OCI-LY3 (cell line): ENCODE measurements at regions not wholly inside any gene's neighbourhood (a gene's known extent, or its start where the extent isn't known, plus 50 kb on each side); places are given as distances from the start of the nearest gene placed in this dataset.

Source experiments
- H2AFZ ChIP-seq: fragments of 200-600, 300-600 bp; shearing (Covaris generic); 2 replicates; pipeline ENCODE4 v1.6.0; 2014; ENCODE audit warnings: antibody characterized with exemption, low read depth, low read length
- H3K27ac ChIP-seq: fragments of 200-600, 300-600 bp; sonication (generic); 2 replicates; pipeline ENCODE4 v1.5.1; 2014; ENCODE audit warnings: mild to moderate bottlenecking, low read length, moderate library complexity, mixed read lengths
- H3K27me3 ChIP-seq: fragments of 200-600, 300-600 bp; sonication (generic); 2 replicates; pipeline ENCODE4 v1.6.1; 2014; ENCODE audit warnings: low read depth, low read length, mixed read lengths
- H3K36me3 ChIP-seq: fragments of 200-600, 300-600 bp; sonication (generic); replicated peaks from 2 replicates; pipeline ENCODE3; 2014; ENCODE audit warnings: low read depth, low read length, mixed read lengths
- H3K4me1 ChIP-seq: fragments of 300-600, 200-600 bp; sonication (generic); 2 replicates; pipeline ENCODE4 v1.6.1; 2014; ENCODE audit warnings: low read length, mixed read lengths
- H3K4me2 ChIP-seq: fragments of 200-600, 300-600 bp; sonication (generic); 2 replicates; pipeline ENCODE4 v1.6.1; 2014; ENCODE audit warnings: low read length, mixed read lengths
- H3K4me3 ChIP-seq: fragments of 300-600, 200-600 bp; sonication (generic); 2 replicates; pipeline ENCODE4 v1.5.1; 2014; ENCODE audit warnings: antibody characterized with exemption, mild to moderate bottlenecking, low read length, moderate library complexity
- H3K79me2 ChIP-seq: fragments of 300-600, 200-600 bp; shearing (Covaris generic); 2 replicates; pipeline ENCODE4 v1.6.1; 2014; ENCODE audit warnings: mild to moderate bottlenecking, low read length, mixed read lengths
- H3K9ac ChIP-seq: fragments of 300-600, 200-600 bp; shearing (Covaris generic); 2 replicates; pipeline ENCODE4 v1.6.0; 2014; ENCODE audit warnings: mild to moderate bottlenecking, low read length, moderate library complexity
- H3K9me3 ChIP-seq: fragments of 200-600, 300-600 bp; shearing (Covaris generic); 2 replicates; pipeline ENCODE4 v1.6.1; 2014; ENCODE audit warnings: low read length, mixed read lengths; ENCODE audit not compliant: insufficient read depth
- H4K20me1 ChIP-seq: fragments of 200-600, 300-600 bp; sonication (generic); 2 replicates; pipeline ENCODE4 v1.6.1; 2016; ENCODE audit warnings: low read length, mixed read lengths; ENCODE audit not compliant: insufficient read depth
- EZH2phosphoT487 ChIP-seq: fragments of 200-600 bp; shearing (Covaris generic); IDR thresholded peaks from 2 replicates; pipeline ENCODE4 v1.6.1; 2018; ENCODE audit warnings: antibody characterized with exemption, mixed run types, low read depth
- TF ChIP-seq, protein P1 (sequence below): fragments of 200-600, 300-600 bp; sonication (generic); IDR thresholded peaks from 2 replicates; pipeline ENCODE4 v1.5.1; 2014; ENCODE audit warnings: antibody characterized with exemption, low read length, low read depth

DNA sequence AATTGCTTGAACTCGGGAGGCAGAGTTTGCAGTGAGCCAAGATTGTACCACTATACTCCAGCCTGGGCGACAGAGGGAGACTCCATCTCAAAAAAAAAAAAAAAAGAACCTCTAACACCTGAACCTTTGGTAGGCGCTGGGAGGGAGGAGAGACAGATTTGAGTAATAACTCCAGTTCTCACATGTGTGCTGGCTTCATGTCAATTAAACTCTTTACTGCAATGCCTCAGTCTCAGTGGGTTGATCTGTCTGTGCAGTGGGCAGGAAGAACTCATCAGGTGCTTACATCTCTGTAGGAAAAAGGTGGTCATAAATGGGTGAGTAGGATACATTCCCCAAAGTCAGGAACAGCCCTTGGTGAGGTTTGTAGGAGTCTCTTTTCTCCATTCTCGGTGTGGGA lies 85.1 kb upstream of the ABCC4 start:
- Histone ChIP-seq H3K4me2 (no peak overlapping the region), H4K20me1 (no peaks in the 10 kb centered on the region), H3K27ac (no peak overlapping the region), H3K4me3 (no peak overlapping the region), H3K27me3 (peaks cover 33% of the 10 kb centered on the region), H3K4me1 (peaks cover 46% of the 10 kb centered on the region), H3K36me3 (no peaks in the 10 kb centered on the region), H3K9ac (no peak overlapping the region), H2AFZ (no peak overlapping the region), H3K9me3 (no peaks in the 10 kb centered on the region), H3K79me2 (no peaks in the 10 kb centered on the region)
- no peak for TF ChIP-seq EZH2phosphoT487
- TF ChIP-seq, protein P1, sequence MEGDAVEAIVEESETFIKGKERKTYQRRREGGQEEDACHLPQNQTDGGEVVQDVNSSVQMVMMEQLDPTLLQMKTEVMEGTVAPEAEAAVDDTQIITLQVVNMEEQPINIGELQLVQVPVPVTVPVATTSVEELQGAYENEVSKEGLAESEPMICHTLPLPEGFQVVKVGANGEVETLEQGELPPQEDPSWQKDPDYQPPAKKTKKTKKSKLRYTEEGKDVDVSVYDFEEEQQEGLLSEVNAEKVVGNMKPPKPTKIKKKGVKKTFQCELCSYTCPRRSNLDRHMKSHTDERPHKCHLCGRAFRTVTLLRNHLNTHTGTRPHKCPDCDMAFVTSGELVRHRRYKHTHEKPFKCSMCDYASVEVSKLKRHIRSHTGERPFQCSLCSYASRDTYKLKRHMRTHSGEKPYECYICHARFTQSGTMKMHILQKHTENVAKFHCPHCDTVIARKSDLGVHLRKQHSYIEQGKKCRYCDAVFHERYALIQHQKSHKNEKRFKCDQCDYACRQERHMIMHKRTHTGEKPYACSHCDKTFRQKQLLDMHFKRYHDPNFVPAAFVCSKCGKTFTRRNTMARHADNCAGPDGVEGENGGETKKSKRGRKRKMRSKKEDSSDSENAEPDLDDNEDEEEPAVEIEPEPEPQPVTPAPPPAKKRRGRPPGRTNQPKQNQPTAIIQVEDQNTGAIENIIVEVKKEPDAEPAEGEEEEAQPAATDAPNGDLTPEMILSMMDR = no peak

DNA sequence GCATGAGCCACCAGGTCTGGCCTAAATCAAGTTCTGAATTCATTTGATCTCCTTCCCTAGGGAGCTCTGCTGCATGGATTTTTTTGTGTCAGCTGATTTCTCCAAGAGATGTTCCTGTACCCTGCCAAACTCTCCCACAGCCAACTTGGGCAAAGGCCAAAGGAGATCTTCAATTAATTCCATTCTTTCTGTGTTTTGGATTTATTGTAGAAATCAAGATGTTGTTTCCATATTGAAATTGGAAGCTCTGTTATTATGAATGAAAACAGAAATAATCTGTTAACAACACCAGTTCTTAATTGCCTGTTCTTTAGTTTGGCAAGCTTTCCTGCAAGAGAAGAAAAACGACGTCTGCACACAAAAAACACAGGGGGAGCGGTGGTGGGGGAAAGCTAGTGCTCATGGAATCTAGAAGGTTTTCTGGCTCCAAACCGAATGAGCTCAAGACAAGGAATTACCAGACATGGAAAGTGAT lies 86.5 kb upstream of the ABCC4 start:
- Histone ChIP-seq H2AFZ (no peak overlapping the region), H3K4me3 (no peak overlapping the region), H3K9me3 (no peaks in the 10 kb centered on the region), H3K27me3 (peaks cover 47% of the 10 kb centered on the region), H3K4me1 (peaks cover 41% of the 10 kb centered on the region), H3K9ac (no peak overlapping the region), H3K79me2 (no peaks in the 10 kb centered on the region), H3K27ac (no peak overlapping the region), H3K4me2 (peak overlapping the region; percentile 11; the same call in 1 of the 2 replicates), H4K20me1 (no peaks in the 10 kb centered on the region), H3K36me3 (no peaks in the 10 kb centered on the region)
- no peak for TF ChIP-seq EZH2phosphoT487
- TF ChIP-seq, protein P1 = no peak

DNA sequence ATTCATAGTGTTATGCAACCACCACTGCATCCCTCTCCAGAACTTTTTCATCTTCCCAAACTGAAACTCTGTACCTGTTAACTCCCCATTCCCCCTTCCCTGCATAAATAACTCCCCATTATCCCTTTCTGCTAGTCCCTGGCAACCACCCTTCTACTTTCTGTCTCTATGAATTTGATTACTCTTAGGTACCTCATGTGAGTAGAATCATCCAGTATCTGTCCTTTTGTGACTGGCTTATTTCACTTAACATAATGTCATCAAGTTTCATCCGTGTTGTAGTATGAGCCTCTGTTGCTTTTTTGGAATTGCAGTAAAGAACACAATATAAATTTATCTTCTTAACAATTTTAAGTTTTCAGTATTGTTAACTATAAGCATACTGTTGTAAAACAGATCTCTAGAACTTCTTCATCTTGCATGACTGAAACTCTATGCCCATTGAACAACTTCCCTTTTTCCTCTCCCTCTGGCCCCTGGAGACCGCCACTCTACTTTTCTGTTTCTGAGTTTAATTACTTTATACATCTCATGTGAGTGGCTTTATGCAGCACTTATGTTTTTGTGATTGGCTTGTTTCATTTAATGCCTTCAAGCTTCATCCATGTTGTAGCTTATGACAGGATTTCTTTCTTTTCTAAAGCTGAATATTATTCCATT lies 87.3 kb upstream of the ABCC4 start:
- TF ChIP-seq, protein P1 = no peak
- TF ChIP-seq EZH2phosphoT487 = no peak
- Histone ChIP-seq H3K36me3 (no peaks in the 10 kb centered on the region), H3K9ac (no peak overlapping the region), H3K27ac (no peak overlapping the region), H3K4me1 (peaks cover 33% of the 10 kb centered on the region), H2AFZ (no peak overlapping the region), H3K27me3 (peaks cover 49% of the 10 kb centered on the region), H3K4me2 (peak overlapping the region; percentile 37), H3K9me3 (no peaks in the 10 kb centered on the region), H3K79me2 (no peaks in the 10 kb centered on the region), H4K20me1 (no peaks in the 10 kb centered on the region), H3K4me3 (peak overlapping the region; percentile 2; the same call in 1 of the 2 replicates)

DNA sequence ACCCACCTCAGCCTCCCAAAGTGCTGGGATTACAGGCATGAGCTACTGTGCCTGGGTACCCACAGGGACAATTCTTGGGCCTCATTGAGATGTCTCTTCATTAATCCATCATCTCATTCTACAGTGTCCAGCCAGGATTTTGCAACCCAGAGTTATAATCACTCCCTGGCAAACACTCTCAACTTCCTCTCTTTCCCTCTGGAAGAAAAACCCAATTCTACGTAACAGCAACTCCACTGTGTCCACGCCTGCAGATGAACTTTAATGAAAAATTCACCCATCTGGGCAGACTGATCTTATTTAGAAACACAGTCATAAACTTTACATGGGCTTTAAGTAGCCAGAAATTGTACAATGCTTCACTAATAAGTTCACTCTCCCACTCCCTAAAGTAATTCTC lies 90.1 kb upstream of the ABCC4 start:
- Histone ChIP-seq H3K36me3 (no peaks in the 10 kb centered on the region), H3K79me2 (no peaks in the 10 kb centered on the region), H2AFZ (no peak overlapping the region), H3K9me3 (no peaks in the 10 kb centered on the region), H3K4me1 (peaks cover 30% of the 10 kb centered on the region), H3K4me2 (no peak overlapping the region), H3K4me3 (no peak overlapping the region), H3K9ac (no peak overlapping the region), H4K20me1 (no peaks in the 10 kb centered on the region), H3K27me3 (peaks cover 59% of the 10 kb centered on the region), H3K27ac (no peak overlapping the region)
- TF ChIP-seq, protein P1 = no peak
- TF ChIP-seq EZH2phosphoT487 = no peak
